GM12891 (cell line): ENCODE measurements at regions not wholly inside any gene's neighbourhood (a gene's known extent, or its start where the extent isn't known, plus 50 kb on each side); places are given as distances from the start of the nearest gene placed in this dataset.

Experiments used
- PAX5 ChIP-seq: IDR thresholded peaks from 2 replicates; pipeline ENCODE4 v1.6.1; 2011; ENCODE audit warnings: low read length, moderate library complexity, mild to moderate bottlenecking; ENCODE audit not compliant: insufficient read depth, severe bottlenecking
- POLR2A ChIP-seq: IDR thresholded peaks from 2 replicates; pipeline ENCODE4 v1.6.1; 2011; ENCODE audit warnings: low read depth, low read length, control low read depth
- POLR2AphosphoS5 ChIP-seq: IDR thresholded peaks from 2 replicates; pipeline ENCODE4 v1.6.1; 2011; ENCODE audit warnings: low read depth, low read length, control low read depth
- SPI1 ChIP-seq: IDR thresholded peaks from 2 replicates; pipeline ENCODE4 v1.6.1; 2011; ENCODE audit warnings: low read depth, low read length, control low read depth

GRCh38 chr3:28066020-28066419, 175.4 kb upstream of the CMC1 start:
- no peak for TF ChIP-seq SPI1
- TF ChIP-seq POLR2AphosphoS5, result no peak
- no peak for TF ChIP-seq POLR2A
- TF ChIP-seq PAX5, result no peak
